ENCODE measurements at regions not wholly inside any gene's neighbourhood (a gene's known extent, or its start where the extent isn't known, plus 50 kb on each side); places are given as distances from the start of the nearest gene placed in this dataset.

- no peak overlapping the region for H3K27ac ChIP-seq (ENCODE audit: poor library complexity, severe bottlenecking)
- H3K4me3 ChIP-seq (ENCODE audit: severe bottlenecking): no peak overlapping the region
- DNase-seq (ENCODE audit: low spot score): no peak
- H3K4me1 ChIP-seq (ENCODE audit: insufficient read depth, poor library complexity, severe bottlenecking): no peaks in the 10 kb centered on the region
- H3K9me3 ChIP-seq (ENCODE audit: severe bottlenecking): no peaks in the 10 kb centered on the region
- TF ChIP-seq CTCF (IDR thresholded peaks at IDR 0.05; ENCODE audit: poor library complexity, severe bottlenecking): no peak
- no peaks in the 10 kb centered on the region for H3K27me3 ChIP-seq (ENCODE audit: insufficient read depth, poor library complexity, severe bottlenecking)
- ATAC-seq (ENCODE audit: low read depth): no peak
- H3K36me3 ChIP-seq (ENCODE audit: low read depth): no peaks in the 10 kb centered on the region
Measured at GRCh38 chr7:7112868-7113267, 69.5 kb upstream of the C1GALT1 start.

- Histone ChIP-seq H3K27ac (ENCODE audit: poor library complexity, severe bottlenecking) (no peak overlapping the region), H3K9me3 (ENCODE audit: severe bottlenecking) (no peaks in the 10 kb centered on the region), H3K4me1 (ENCODE audit: insufficient read depth, poor library complexity, severe bottlenecking) (no peaks in the 10 kb centered on the region), H3K27me3 (ENCODE audit: insufficient read depth, poor library complexity, severe bottlenecking) (no peaks in the 10 kb centered on the region), H3K36me3 (ENCODE audit: low read depth) (no peaks in the 10 kb centered on the region), H3K4me3 (ENCODE audit: severe bottlenecking) (no peak overlapping the region)
- TF ChIP-seq CTCF (IDR thresholded peaks at IDR 0.05; ENCODE audit: poor library complexity, severe bottlenecking): no peak
- ATAC-seq (ENCODE audit: low read depth): no peak
- DNase-seq (ENCODE audit: low spot score): no peak
Measured at GRCh38 chr7:7114575-7115291, 67.6 kb upstream of the C1GALT1 start.

- Histone ChIP-seq H3K9me3 (ENCODE audit: severe bottlenecking) (no peaks in the 10 kb centered on the region), H3K4me1 (ENCODE audit: insufficient read depth, poor library complexity, severe bottlenecking) (peaks cover 8% of the 10 kb centered on the region), H3K4me3 (ENCODE audit: severe bottlenecking) (no peak overlapping the region), H3K27ac (ENCODE audit: poor library complexity, severe bottlenecking) (no peak overlapping the region), H3K36me3 (ENCODE audit: low read depth) (no peaks in the 10 kb centered on the region), H3K27me3 (ENCODE audit: insufficient read depth, poor library complexity, severe bottlenecking) (no peaks in the 10 kb centered on the region)
- no peak for DNase-seq (ENCODE audit: low spot score)
- TF ChIP-seq CTCF (IDR thresholded peaks at IDR 0.05; ENCODE audit: poor library complexity, severe bottlenecking): no peak
- ATAC-seq (ENCODE audit: low read depth): no peak
Measured at GRCh38 chr7:7117935-7118586, 64.3 kb upstream of the C1GALT1 start.

GRCh38 chr7:7118822-7119221 is 63.5 kb upstream of the C1GALT1 start:
- DNase-seq (ENCODE audit: low spot score) (no peak), ATAC-seq (ENCODE audit: low read depth) (no peak)
- Histone ChIP-seq H3K9me3 (ENCODE audit: severe bottlenecking) (no peaks in the 10 kb centered on the region), H3K36me3 (ENCODE audit: low read depth) (no peaks in the 10 kb centered on the region), H3K4me1 (ENCODE audit: insufficient read depth, poor library complexity, severe bottlenecking) (peaks cover 8% of the 10 kb centered on the region), H3K27me3 (ENCODE audit: insufficient read depth, poor library complexity, severe bottlenecking) (no peaks in the 10 kb centered on the region), H3K4me3 (ENCODE audit: severe bottlenecking) (no peak overlapping the region), H3K27ac (ENCODE audit: poor library complexity, severe bottlenecking) (no peak overlapping the region)
- no peak for TF ChIP-seq CTCF (IDR thresholded peaks at IDR 0.05; ENCODE audit: poor library complexity, severe bottlenecking)

- Histone ChIP-seq H3K4me3 (ENCODE audit: severe bottlenecking) (no peak overlapping the region), H3K27me3 (ENCODE audit: insufficient read depth, poor library complexity, severe bottlenecking) (no peaks in the 10 kb centered on the region), H3K9me3 (ENCODE audit: severe bottlenecking) (no peaks in the 10 kb centered on the region), H3K36me3 (ENCODE audit: low read depth) (no peaks in the 10 kb centered on the region), H3K4me1 (ENCODE audit: insufficient read depth, poor library complexity, severe bottlenecking) (peaks cover 8% of the 10 kb centered on the region), H3K27ac (ENCODE audit: poor library complexity, severe bottlenecking) (no peak overlapping the region)
- TF ChIP-seq CTCF (IDR thresholded peaks at IDR 0.05; ENCODE audit: poor library complexity, severe bottlenecking): no peak
- DNase-seq (ENCODE audit: low spot score) (no peak), ATAC-seq (ENCODE audit: low read depth) (no peak)
Measured at GRCh38 chr7:7119729-7120128, 62.6 kb upstream of the C1GALT1 start.
